Uterus (tissue), 2 donors: ENCODE measurements at regions not wholly inside any gene's neighbourhood (a gene's known extent, or its start where the extent isn't known, plus 50 kb on each side); places are given as distances from the start of the nearest gene placed in this dataset.

Experiments
- POLR2A ChIP-seq, 2 donors: fragments of 450-650 bp; IDR thresholded peaks; one replicate each; pipeline ENCODE4 v1.6.1; 2016; ENCODE audit warnings: antibody characterized with exemption in 2 of 2, mild to moderate bottlenecking in 1 of 2, moderate library complexity in 1 of 2
- TF ChIP-seq, protein P1 (sequence below), 4 experiments: fragments of 200-600 bp in 2 of 4; fragments of 450-650 bp in 2 of 4; sonication (generic) in 2 of 4; IDR thresholded peaks; one replicate each; pipeline ENCODE4 v1.5.1; 2016 to 2019; ENCODE audit warnings: antibody characterized with exemption in 4 of 4, mild to moderate bottlenecking in 2 of 4, moderate library complexity in 1 of 4

DNA sequence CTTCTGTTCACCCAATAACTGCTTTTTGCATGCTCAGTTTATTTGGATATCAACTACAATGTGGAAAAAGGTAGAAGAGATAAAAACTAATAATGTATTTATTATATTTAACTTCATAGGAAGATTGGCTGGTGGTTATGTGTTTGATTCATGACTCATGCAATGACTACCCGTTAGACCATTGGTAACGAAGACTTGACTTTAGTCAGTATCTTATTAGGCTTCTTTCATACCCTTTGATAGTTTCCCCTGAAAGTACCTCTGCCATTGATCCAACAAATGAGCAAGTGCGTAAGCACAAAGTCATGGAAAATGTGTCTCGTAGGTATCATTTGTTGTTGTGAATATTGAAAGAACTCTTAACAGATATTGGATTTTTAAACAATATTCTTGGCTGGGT lies 394.7 kb downstream of the PPP3CA start:
- TF ChIP-seq, protein P1, sequence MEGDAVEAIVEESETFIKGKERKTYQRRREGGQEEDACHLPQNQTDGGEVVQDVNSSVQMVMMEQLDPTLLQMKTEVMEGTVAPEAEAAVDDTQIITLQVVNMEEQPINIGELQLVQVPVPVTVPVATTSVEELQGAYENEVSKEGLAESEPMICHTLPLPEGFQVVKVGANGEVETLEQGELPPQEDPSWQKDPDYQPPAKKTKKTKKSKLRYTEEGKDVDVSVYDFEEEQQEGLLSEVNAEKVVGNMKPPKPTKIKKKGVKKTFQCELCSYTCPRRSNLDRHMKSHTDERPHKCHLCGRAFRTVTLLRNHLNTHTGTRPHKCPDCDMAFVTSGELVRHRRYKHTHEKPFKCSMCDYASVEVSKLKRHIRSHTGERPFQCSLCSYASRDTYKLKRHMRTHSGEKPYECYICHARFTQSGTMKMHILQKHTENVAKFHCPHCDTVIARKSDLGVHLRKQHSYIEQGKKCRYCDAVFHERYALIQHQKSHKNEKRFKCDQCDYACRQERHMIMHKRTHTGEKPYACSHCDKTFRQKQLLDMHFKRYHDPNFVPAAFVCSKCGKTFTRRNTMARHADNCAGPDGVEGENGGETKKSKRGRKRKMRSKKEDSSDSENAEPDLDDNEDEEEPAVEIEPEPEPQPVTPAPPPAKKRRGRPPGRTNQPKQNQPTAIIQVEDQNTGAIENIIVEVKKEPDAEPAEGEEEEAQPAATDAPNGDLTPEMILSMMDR (IDR thresholded peaks at IDR 0.05): no peak
- TF ChIP-seq POLR2A (IDR thresholded peaks at IDR 0.05): no peak
